Uterus (tissue), 2 donors: ENCODE measurements at regions not wholly inside any gene's neighbourhood (a gene's known extent, or its start where the extent isn't known, plus 50 kb on each side); places are given as distances from the start of the nearest gene placed in this dataset.

ENCODE experiments used
- CTCF ChIP-seq, 4 experiments: fragments of 200-600 bp in 2 of 4; fragments of 450-650 bp in 2 of 4; sonication (generic) in 2 of 4; IDR thresholded peaks; one replicate each; pipeline ENCODE4 v1.5.1; 2016 to 2019; ENCODE audit warnings: antibody characterized with exemption in 4 of 4, mild to moderate bottlenecking in 2 of 4, moderate library complexity in 1 of 4
- POLR2A ChIP-seq, 2 donors: fragments of 450-650 bp; IDR thresholded peaks; one replicate each; pipeline ENCODE4 v1.6.1; 2016; ENCODE audit warnings: antibody characterized with exemption in 2 of 2, mild to moderate bottlenecking in 1 of 2, moderate library complexity in 1 of 2

DNA sequence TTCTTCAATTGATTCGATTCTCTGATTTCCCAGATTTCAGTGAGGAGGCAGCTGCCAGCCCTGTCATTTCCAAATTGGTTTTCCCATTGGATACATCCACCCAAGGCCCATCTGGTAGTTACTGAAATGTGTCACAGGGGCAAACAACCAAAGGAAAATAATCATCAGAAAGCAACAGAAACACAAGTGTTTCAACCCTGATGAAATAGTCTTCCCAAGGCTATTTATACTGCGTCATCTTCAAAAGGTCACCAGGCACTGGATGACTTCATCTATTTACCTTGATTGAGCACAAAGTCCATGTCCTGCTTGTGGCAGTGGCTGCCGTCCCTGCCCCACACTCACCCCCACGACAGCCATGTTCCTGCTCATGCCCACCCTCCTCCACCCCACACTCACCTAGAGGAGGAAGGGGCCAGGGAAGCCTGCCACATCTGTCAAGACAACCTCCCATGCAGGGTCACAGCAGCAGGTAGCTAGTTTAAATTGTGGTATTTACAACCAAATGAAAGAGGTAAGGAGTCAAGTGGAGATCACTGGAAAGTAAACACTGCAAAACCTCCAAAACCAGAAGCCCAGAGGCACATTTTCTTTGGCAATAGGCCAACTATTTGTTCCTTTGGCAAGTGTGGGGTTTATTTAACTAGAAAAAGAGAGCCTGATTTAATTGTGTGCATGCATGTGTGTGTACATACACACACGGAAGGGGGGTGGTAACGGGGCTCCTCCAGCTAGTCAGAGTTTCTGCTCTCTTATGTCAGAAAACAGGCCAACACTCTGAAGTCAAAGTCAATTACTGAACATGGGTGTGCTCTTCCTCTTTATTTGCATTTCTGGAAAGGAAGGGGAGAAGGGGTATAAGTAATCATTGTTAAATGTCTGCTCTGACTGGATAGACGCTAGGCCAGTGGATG is 49.5 kb upstream of the RAB4A start:
- TF ChIP-seq CTCF (IDR thresholded peaks at IDR 0.05) (no peak), POLR2A (IDR thresholded peaks at IDR 0.05) (no peak)
